ENCODE measurements at regions not wholly inside any gene's neighbourhood (a gene's known extent, or its start where the extent isn't known, plus 50 kb on each side); places are given as distances from the start of the nearest gene placed in this dataset.
"Not testable (repeated sequence)": the region's sequence is repeated elsewhere in the genome, so short reads cannot be mapped to it uniquely, and the experiment has no call there.

DNA sequence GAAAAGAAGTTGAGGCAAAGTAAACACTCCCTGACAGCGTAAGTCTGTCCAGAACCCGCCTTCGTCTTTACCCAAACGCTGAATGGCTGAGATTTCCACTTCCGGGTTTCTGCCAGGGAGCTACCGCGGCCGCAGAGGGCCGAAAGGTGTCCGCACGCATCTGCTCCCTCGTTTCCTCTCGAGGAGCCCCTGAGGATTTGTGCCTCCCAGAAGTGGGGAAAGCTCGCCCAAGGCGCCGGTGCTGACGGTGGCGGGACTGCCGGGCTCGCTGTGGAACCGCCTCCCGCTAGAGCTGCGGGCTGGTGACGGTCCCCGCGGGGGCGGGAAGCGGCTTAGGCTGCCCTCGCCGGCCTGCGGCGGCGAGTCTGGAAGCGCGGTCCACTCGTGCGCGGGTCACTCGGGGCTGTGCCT, 1760.2 kb upstream of the DEFB115 start:
- Mint-ChIP-seq H3K27me3 (ENCODE audit: low read depth in 2 of 2) (no peaks in the 10 kb centered on the region), H3K4me1 (no peaks in the 10 kb centered on the region), H3K27ac (no peak overlapping the region), H3K9me3 (peaks cover 11 to 16% of the 10 kb centered on the region in 2 donors), H3K36me3 (peaks cover 14% of the 10 kb centered on the region), H3K4me3 (no peak overlapping the region)
- no peak overlapping the region for H3K4me3 ChIP-seq (ENCODE audit: low read length)
- TF ChIP-seq, protein P1, sequence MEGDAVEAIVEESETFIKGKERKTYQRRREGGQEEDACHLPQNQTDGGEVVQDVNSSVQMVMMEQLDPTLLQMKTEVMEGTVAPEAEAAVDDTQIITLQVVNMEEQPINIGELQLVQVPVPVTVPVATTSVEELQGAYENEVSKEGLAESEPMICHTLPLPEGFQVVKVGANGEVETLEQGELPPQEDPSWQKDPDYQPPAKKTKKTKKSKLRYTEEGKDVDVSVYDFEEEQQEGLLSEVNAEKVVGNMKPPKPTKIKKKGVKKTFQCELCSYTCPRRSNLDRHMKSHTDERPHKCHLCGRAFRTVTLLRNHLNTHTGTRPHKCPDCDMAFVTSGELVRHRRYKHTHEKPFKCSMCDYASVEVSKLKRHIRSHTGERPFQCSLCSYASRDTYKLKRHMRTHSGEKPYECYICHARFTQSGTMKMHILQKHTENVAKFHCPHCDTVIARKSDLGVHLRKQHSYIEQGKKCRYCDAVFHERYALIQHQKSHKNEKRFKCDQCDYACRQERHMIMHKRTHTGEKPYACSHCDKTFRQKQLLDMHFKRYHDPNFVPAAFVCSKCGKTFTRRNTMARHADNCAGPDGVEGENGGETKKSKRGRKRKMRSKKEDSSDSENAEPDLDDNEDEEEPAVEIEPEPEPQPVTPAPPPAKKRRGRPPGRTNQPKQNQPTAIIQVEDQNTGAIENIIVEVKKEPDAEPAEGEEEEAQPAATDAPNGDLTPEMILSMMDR (IDR thresholded peaks at IDR 0.05), result no peak
- intact Hi-C loops (cut with micrococcal nuclease), result no loop called here
- no peak overlapping the region for H3K27ac ChIP-seq (ENCODE audit: low read length)
- peaks cover 9% of the 10 kb centered on the region for H3K9me3 ChIP-seq (ENCODE audit: control insufficient read depth, insufficient read depth, low read length)
- H3K36me3 ChIP-seq (ENCODE audit: control insufficient read depth, insufficient read depth, low read length), result no peaks in the 10 kb centered on the region
- 56% methylated on average over 39 of the region's 39 CpGs for WGBS (ENCODE audit: insufficient coverage)
- ATAC-seq, result peak in 1 of 3 donors; percentile 29
- peak; percentile 18 to 36 for DNase-seq
- no peaks in the 10 kb centered on the region for H3K27me3 ChIP-seq (ENCODE audit: control insufficient read depth, insufficient read depth, low read length)
- no peaks in the 10 kb centered on the region for H3K4me1 ChIP-seq (ENCODE audit: control insufficient read depth, insufficient read depth, low read length)

DNA sequence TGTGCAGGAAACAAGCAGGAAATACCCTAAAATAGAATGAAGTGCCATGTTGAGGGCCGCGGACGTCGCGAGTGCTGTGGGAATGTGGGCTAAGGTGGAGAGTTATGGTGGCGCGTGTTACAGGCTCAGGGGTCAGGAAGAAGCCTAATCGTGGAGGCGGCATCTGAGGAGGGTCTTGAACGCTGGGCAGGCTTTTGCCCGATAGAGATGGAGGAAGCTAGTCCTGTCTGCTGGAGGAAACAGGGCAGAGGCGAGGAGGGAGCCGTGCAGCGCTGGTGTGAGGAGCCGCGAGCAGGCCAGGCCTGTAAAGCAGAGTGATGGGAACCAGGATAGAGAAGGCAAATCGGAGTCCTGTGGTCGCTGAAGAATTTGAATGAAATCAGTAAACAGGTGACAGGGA, 1759.8 kb upstream of the DEFB115 start:
- H3K9me3 ChIP-seq (ENCODE audit: control insufficient read depth, insufficient read depth, low read length); H3K4me1 Mint-ChIP-seq; H3K4me3 ChIP-seq (ENCODE audit: low read length); H3K27me3 ChIP-seq (ENCODE audit: control insufficient read depth, insufficient read depth, low read length); H3K27me3 Mint-ChIP-seq (ENCODE audit: low read depth in 2 of 2); H3K4me3 Mint-ChIP-seq; H3K27ac ChIP-seq (ENCODE audit: low read length); ATAC-seq; H3K36me3 ChIP-seq (ENCODE audit: control insufficient read depth, insufficient read depth, low read length); H3K27ac Mint-ChIP-seq; H3K4me1 ChIP-seq (ENCODE audit: control insufficient read depth, insufficient read depth, low read length); intact Hi-C loops (cut with micrococcal nuclease): not testable (repeated sequence)
- DNase-seq, result peak in 1 of 2 donors; percentile 21
- peaks cover 12% of the 10 kb centered on the region for H3K36me3 Mint-ChIP-seq
- peaks cover 13 to 19% of the 10 kb centered on the region in 2 donors for H3K9me3 Mint-ChIP-seq
- 60% methylated on average over 18 of the region's 18 CpGs for WGBS (ENCODE audit: insufficient coverage)

DNA sequence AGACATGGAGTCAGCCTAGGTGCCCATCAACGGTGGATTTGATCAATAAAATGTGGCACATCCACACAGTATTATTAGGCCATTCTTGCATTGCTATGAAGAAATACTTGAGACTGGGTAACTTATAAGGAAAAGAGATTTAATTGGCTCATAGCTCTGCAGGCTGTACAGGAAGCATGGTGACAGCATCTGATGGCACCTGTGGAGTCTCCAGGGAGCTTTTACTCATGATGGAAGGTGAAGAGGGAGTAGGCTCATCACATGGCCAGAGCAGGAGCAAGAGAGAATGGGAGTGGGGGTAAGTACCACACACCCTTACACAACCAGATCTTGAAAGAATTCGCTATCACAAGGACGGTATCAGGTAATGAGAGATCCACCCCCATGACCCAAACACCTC, 1756.7 kb upstream of the DEFB115 start:
- H3K27me3 ChIP-seq (ENCODE audit: control insufficient read depth, insufficient read depth, low read length); H3K9me3 ChIP-seq (ENCODE audit: control insufficient read depth, insufficient read depth, low read length); DNase-seq; H3K27ac Mint-ChIP-seq; ATAC-seq; intact Hi-C loops (cut with micrococcal nuclease); H3K4me1 ChIP-seq (ENCODE audit: control insufficient read depth, insufficient read depth, low read length); H3K4me3 Mint-ChIP-seq; H3K36me3 ChIP-seq (ENCODE audit: control insufficient read depth, insufficient read depth, low read length); H3K27ac ChIP-seq (ENCODE audit: low read length); H3K36me3 Mint-ChIP-seq; H3K27me3 Mint-ChIP-seq (ENCODE audit: low read depth in 2 of 2); H3K4me3 ChIP-seq (ENCODE audit: low read length); H3K4me1 Mint-ChIP-seq: not testable (repeated sequence)
- 70% methylated on average over 3 of the region's 3 CpGs for WGBS (ENCODE audit: insufficient coverage)
- H3K9me3 Mint-ChIP-seq, result peaks cover 7 to 11% of the 10 kb centered on the region in 2 donors

DNA sequence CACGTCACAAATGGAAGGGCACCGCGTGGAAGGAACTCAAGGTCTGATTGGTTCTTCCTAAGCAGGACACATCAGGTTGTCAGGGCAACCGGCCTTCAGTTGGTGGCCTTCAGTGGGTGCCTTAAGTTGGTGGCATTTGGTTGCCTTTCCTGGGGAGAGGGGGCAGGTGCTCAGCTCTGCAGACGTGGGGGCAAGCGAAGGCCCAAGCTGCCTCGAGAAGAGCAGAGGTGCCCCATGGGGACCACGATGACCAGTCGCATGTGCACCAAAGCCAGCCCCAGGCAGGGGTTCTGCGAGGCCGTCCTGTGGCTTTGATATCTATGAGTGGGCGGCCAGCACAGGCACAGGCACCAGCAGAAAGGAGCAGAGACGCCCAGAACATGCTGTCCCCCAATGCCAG, 1742.8 kb upstream of the DEFB115 start:
- H3K9me3 ChIP-seq (ENCODE audit: control insufficient read depth, insufficient read depth, low read length); DNase-seq; intact Hi-C loops (cut with micrococcal nuclease); H3K4me1 ChIP-seq (ENCODE audit: control insufficient read depth, insufficient read depth, low read length); H3K27ac Mint-ChIP-seq; H3K4me3 ChIP-seq (ENCODE audit: low read length); H3K27me3 Mint-ChIP-seq (ENCODE audit: low read depth in 2 of 2); ATAC-seq; H3K36me3 ChIP-seq (ENCODE audit: control insufficient read depth, insufficient read depth, low read length); H3K36me3 Mint-ChIP-seq; H3K27me3 ChIP-seq (ENCODE audit: control insufficient read depth, insufficient read depth, low read length); H3K9me3 Mint-ChIP-seq; H3K4me1 Mint-ChIP-seq; H3K4me3 Mint-ChIP-seq; H3K27ac ChIP-seq (ENCODE audit: low read length): not testable (repeated sequence)
- 71% methylated on average over 13 of the region's 13 CpGs for WGBS (ENCODE audit: insufficient coverage)

DNA sequence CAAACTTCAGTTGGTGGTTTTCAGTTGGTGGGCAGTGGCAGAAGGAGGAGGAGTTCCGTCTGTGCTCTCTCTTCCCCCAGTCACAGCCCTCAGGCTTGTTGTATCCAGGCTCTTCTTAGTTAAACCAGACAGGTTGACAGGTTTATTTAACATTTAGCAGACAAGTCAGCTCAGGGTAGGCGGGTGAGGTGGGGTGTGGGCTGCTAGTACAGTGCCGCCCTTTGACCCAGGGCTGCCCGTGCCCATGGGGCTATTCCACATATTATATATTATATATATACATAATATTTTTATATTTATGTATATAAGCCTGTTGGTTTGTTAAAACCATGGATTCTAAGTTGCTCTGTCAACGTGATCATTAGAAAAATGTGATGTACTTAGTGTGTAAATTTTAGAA, 1740.6 kb upstream of the DEFB115 start:
- H3K4me3 ChIP-seq (ENCODE audit: low read length); H3K36me3 ChIP-seq (ENCODE audit: control insufficient read depth, insufficient read depth, low read length); H3K9me3 ChIP-seq (ENCODE audit: control insufficient read depth, insufficient read depth, low read length); DNase-seq; H3K27me3 ChIP-seq (ENCODE audit: control insufficient read depth, insufficient read depth, low read length); H3K27ac Mint-ChIP-seq; H3K36me3 Mint-ChIP-seq; H3K4me3 Mint-ChIP-seq; H3K4me1 ChIP-seq (ENCODE audit: control insufficient read depth, insufficient read depth, low read length); H3K27ac ChIP-seq (ENCODE audit: low read length); intact Hi-C loops (cut with micrococcal nuclease); H3K4me1 Mint-ChIP-seq; ATAC-seq; H3K27me3 Mint-ChIP-seq (ENCODE audit: low read depth in 2 of 2): not testable (repeated sequence)
- no CpG with 5 or more reads among the region's 5 CpGs for WGBS (ENCODE audit: insufficient coverage)
- peaks cover 9 to 12% of the 10 kb centered on the region in 2 donors for H3K9me3 Mint-ChIP-seq
